H9 (cell line): ENCODE measurements at regions not wholly inside any gene's neighbourhood (a gene's known extent, or its start where the extent isn't known, plus 50 kb on each side); places are given as distances from the start of the nearest gene placed in this dataset.

Experiments
- DNase-seq: peaks from one replicate; pipeline ENCODE4 v3.0.0-alpha.2; 2017
- H2AFZ ChIP-seq: one replicate; pipeline ENCODE4 v1.6.1; 2013; ENCODE audit warnings: mild to moderate bottlenecking, low read length, control low read depth, moderate library complexity
- H2AK5ac ChIP-seq: 2 replicates; pipeline ENCODE4 v1.6.1; 2013; ENCODE audit warnings: low read length, control low read depth, mixed read lengths; ENCODE audit not compliant: insufficient read length
- H2BK120ac ChIP-seq: one replicate; pipeline ENCODE4 v1.6.1; 2013; ENCODE audit warnings: low read depth, mild to moderate bottlenecking, low read length, control low read depth, inconsistent platforms; ENCODE audit not compliant: poor library complexity, severe bottlenecking
- H2BK12ac ChIP-seq: 2 replicates; pipeline ENCODE4 v1.6.1; 2013; ENCODE audit warnings: low read length, control low read depth, mixed read lengths, low read depth; ENCODE audit not compliant: insufficient read length
- H2BK15ac ChIP-seq: 2 replicates; pipeline ENCODE4 v1.6.1; 2013; ENCODE audit warnings: low read depth, low read length, control low read depth
- H2BK20ac ChIP-seq: one replicate; pipeline ENCODE4 v1.6.1; 2013; ENCODE audit warnings: low read depth, mild to moderate bottlenecking, low read length, control low read depth, inconsistent platforms; ENCODE audit not compliant: poor library complexity, severe bottlenecking
- H2BK5ac ChIP-seq: 2 replicates; pipeline ENCODE4 v1.6.1; 2013; ENCODE audit warnings: low read length, control low read depth, mixed read lengths; ENCODE audit not compliant: insufficient read length
- H3K14ac ChIP-seq: 2 replicates; pipeline ENCODE4 v1.6.1; 2013; ENCODE audit warnings: low read length, control low read depth; ENCODE audit not compliant: insufficient read depth
- H3K18ac ChIP-seq: 2 replicates; pipeline ENCODE4 v1.6.1; 2013; ENCODE audit warnings: low read depth, mild to moderate bottlenecking, mixed read lengths, low read length, control low read depth; ENCODE audit not compliant: insufficient read length
- H3K23ac ChIP-seq: 2 replicates; pipeline ENCODE4 v1.6.1; 2013; ENCODE audit warnings: low read length, control low read depth, mixed read lengths, low read depth; ENCODE audit not compliant: insufficient read length
- H3K23me2 ChIP-seq: 2 replicates; pipeline ENCODE4 v1.6.1; 2013; ENCODE audit warnings: low read depth, mild to moderate bottlenecking, mixed read lengths, low read length, control low read depth; ENCODE audit not compliant: insufficient read length, poor library complexity, severe bottlenecking
- H3K27ac ChIP-seq: 2 replicates; pipeline ENCODE4 v1.5.1; 2013; ENCODE audit warnings: low read length, control low read depth, mixed read lengths, low read depth; ENCODE audit not compliant: insufficient read length
- H3K27me3 ChIP-seq: 2 replicates; pipeline ENCODE4 v1.6.1; 2013; ENCODE audit warnings: low read length, control low read depth, inconsistent platforms; ENCODE audit not compliant: insufficient read depth
- H3K4ac ChIP-seq: 2 replicates; pipeline ENCODE4 v1.6.1; 2013; ENCODE audit warnings: low read depth, mild to moderate bottlenecking, control low read depth, inconsistent platforms, low read length, moderate library complexity
- H3K4me1 ChIP-seq: 2 replicates; pipeline ENCODE4 v1.6.1; 2013; ENCODE audit warnings: low read length, control low read depth, inconsistent platforms; ENCODE audit not compliant: insufficient read depth
- H3K4me2 ChIP-seq: 2 replicates; pipeline ENCODE4 v1.6.1; 2013; ENCODE audit warnings: low read length, control low read depth, mixed read lengths; ENCODE audit not compliant: insufficient read length, insufficient read depth
- H3K56ac ChIP-seq: 2 replicates; pipeline ENCODE4 v1.6.1; 2013; ENCODE audit warnings: low read depth, mild to moderate bottlenecking, mixed read lengths, low read length, control low read depth; ENCODE audit not compliant: insufficient read length
- H3K79me1 ChIP-seq: 2 replicates; pipeline ENCODE4 v1.6.1; 2013; ENCODE audit warnings: low read depth, mild to moderate bottlenecking, moderate library complexity, low read length, control low read depth, inconsistent platforms; ENCODE audit not compliant: insufficient read depth, poor library complexity, severe bottlenecking
- H3K79me2 ChIP-seq: 2 replicates; pipeline ENCODE4 v1.6.1; 2013; ENCODE audit warnings: low read length, control low read depth, inconsistent platforms; ENCODE audit not compliant: insufficient read depth
- H3K9ac ChIP-seq: 2 replicates; pipeline ENCODE4 v1.6.1; 2013; ENCODE audit warnings: low read length, control low read depth, mixed read lengths; ENCODE audit not compliant: insufficient read length; ENCODE audit errors: extremely low read depth
- H3K9me3 ChIP-seq: one replicate; pipeline ENCODE4 v1.6.1; 2013; ENCODE audit warnings: low read depth, low read length, inconsistent platforms; ENCODE audit not compliant: control insufficient read depth
- H3T11ph ChIP-seq: one replicate; pipeline ENCODE4 v1.6.1; 2013; ENCODE audit warnings: mild to moderate bottlenecking, low read length, control low read depth, inconsistent platforms
- H4K20me1 ChIP-seq: one replicate; pipeline ENCODE4 v1.6.1; 2013; ENCODE audit not compliant: control insufficient read depth, insufficient read length, insufficient read depth
- H4K5ac ChIP-seq: 2 replicates; pipeline ENCODE4 v1.6.1; 2013; ENCODE audit warnings: low read depth, mild to moderate bottlenecking, mixed read lengths, low read length, control low read depth; ENCODE audit not compliant: insufficient read length
- H4K8ac ChIP-seq: replicated peaks from 2 replicates; pipeline ENCODE4 v1.6.1; 2013; ENCODE audit warnings: low read length, control low read depth, mixed read lengths, low read depth; ENCODE audit not compliant: insufficient read length
- H4K91ac ChIP-seq: 2 replicates; pipeline ENCODE4 v1.6.1; 2013; ENCODE audit warnings: low read depth, mild to moderate bottlenecking, moderate library complexity, mixed read lengths, low read length, control low read depth; ENCODE audit not compliant: insufficient read length
- H3K27ac Mint-ChIP-seq, 3 experiments: 2 replicates in 2 of 3; 3 replicates in 1 of 3; pipeline ENCODE4 v1.8.0; 2020 to 2021; ENCODE audit warnings: mixed read lengths in 3 of 3, mild to moderate bottlenecking in 1 of 3, moderate library complexity in 1 of 3
- H3K27me3 Mint-ChIP-seq: 2 replicates; pipeline ENCODE4 v1.8.0; 2021; ENCODE audit warnings: low read depth, mild to moderate bottlenecking, moderate library complexity, mixed read lengths
- H3K36me3 Mint-ChIP-seq, 3 experiments: 2 replicates in 2 of 3; 3 replicates in 1 of 3; pipeline ENCODE4 v1.8.0; 2020 to 2021; ENCODE audit warnings: low read depth in 3 of 3, mixed read lengths in 3 of 3; ENCODE audit not compliant: insufficient read depth in 1 of 3
- H3K4me1 Mint-ChIP-seq, 2 experiments: 2 replicates each; pipeline ENCODE4 v1.8.0; 2020; ENCODE audit warnings: mixed read lengths in 2 of 2
- H3K4me3 Mint-ChIP-seq, 2 experiments: 2 replicates in 1 of 2; 3 replicates in 1 of 2; pipeline ENCODE4 v1.8.0; 2020 to 2021; ENCODE audit warnings: mild to moderate bottlenecking in 2 of 2, mixed read lengths in 2 of 2, moderate library complexity in 1 of 2
- H3K9me3 Mint-ChIP-seq, 2 experiments: 2 replicates in 1 of 2; 3 replicates in 1 of 2; pipeline ENCODE4 v1.8.0; 2020; ENCODE audit warnings: mild to moderate bottlenecking in 2 of 2, mixed read lengths in 2 of 2, moderate library complexity in 1 of 2
- WGBS: extraction: QIAGEN DNeasy Blood & Tissue Kit; methylation state at CpG from one replicate; pipeline ENCODE4 v1.1.7; 2013; ENCODE audit warnings: missing lambda C conversion rate, low lambda C conversion rate, mixed read lengths; ENCODE audit not compliant: insufficient read length; ENCODE audit errors: extremely low coverage; 5-methylcytosine and 5-hydroxymethylcytosine counted together
- TF ChIP-seq, protein P1 (sequence below): fragments of 200-600 bp; sonication (generic); conservative IDR thresholded peaks from 3 replicates; pipeline ENCODE4 v1.8.0; 2021; ENCODE audit warnings: antibody characterized with exemption, mild to moderate bottlenecking

DNA sequence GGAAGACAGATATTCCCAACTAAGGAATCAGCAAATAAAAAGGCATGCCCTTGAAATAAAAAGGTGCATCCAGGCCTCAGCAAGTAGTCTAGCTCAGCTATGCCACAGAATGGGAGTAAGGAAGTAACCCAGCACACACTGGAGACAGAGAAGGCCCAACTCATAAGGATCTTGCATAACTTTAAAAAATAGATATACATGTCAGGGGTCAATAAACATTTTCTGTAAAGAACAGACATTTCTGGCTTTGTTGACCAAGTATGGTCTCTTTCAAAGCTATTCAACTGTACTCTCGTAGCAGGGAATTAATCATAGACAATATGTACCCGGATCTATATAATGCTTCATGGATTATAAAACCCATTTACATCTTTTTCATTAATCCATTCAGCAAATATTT is 449.3 kb downstream of the TAFA4 start:
- no peaks in the 10 kb centered on the region for H3K23me2 ChIP-seq
- no peak overlapping the region for H2AK5ac ChIP-seq
- H3K27me3 Mint-ChIP-seq: no peaks in the 10 kb centered on the region
- H3K4me2 ChIP-seq: no peak overlapping the region
- TF ChIP-seq, protein P1, sequence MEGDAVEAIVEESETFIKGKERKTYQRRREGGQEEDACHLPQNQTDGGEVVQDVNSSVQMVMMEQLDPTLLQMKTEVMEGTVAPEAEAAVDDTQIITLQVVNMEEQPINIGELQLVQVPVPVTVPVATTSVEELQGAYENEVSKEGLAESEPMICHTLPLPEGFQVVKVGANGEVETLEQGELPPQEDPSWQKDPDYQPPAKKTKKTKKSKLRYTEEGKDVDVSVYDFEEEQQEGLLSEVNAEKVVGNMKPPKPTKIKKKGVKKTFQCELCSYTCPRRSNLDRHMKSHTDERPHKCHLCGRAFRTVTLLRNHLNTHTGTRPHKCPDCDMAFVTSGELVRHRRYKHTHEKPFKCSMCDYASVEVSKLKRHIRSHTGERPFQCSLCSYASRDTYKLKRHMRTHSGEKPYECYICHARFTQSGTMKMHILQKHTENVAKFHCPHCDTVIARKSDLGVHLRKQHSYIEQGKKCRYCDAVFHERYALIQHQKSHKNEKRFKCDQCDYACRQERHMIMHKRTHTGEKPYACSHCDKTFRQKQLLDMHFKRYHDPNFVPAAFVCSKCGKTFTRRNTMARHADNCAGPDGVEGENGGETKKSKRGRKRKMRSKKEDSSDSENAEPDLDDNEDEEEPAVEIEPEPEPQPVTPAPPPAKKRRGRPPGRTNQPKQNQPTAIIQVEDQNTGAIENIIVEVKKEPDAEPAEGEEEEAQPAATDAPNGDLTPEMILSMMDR: no peak
- H3K36me3 Mint-ChIP-seq: no peaks in the 10 kb centered on the region
- H3K9ac ChIP-seq: no peak overlapping the region
- no peak overlapping the region for H4K8ac ChIP-seq
- H2BK20ac ChIP-seq: no peak overlapping the region
- no peaks in the 10 kb centered on the region for H4K20me1 ChIP-seq
- H4K91ac ChIP-seq: no peak overlapping the region
- H3K27me3 ChIP-seq: no peaks in the 10 kb centered on the region
- no peaks in the 10 kb centered on the region for H3K79me1 ChIP-seq
- H2BK12ac ChIP-seq: no peak overlapping the region
- no peak overlapping the region for H3K18ac ChIP-seq
- no peaks in the 10 kb centered on the region for H3K9me3 ChIP-seq
- no peak overlapping the region for H4K5ac ChIP-seq
- no peak overlapping the region for H2BK15ac ChIP-seq
- H3K9me3 Mint-ChIP-seq: no peaks in the 10 kb centered on the region
- no peak overlapping the region for H3K27ac ChIP-seq
- no peak overlapping the region for H3K27ac Mint-ChIP-seq
- H3K4me1 Mint-ChIP-seq: peaks cover 2 to 18% of the 10 kb centered on the region in 2 experiments
- H3K56ac ChIP-seq: no peak overlapping the region
- DNase-seq: no peak
- no peaks in the 10 kb centered on the region for H3K79me2 ChIP-seq
- H2AFZ ChIP-seq: no peak overlapping the region
- H3K23ac ChIP-seq: no peak overlapping the region
- H3K14ac ChIP-seq: no peak overlapping the region
- no peak overlapping the region for H3K4me3 Mint-ChIP-seq
- no peak overlapping the region for H2BK120ac ChIP-seq
- no peak overlapping the region for H3K4ac ChIP-seq
- no peaks in the 10 kb centered on the region for H3K4me1 ChIP-seq
- no peak overlapping the region for H3T11ph ChIP-seq
- no peak overlapping the region for H2BK5ac ChIP-seq
- WGBS: no CpG with 5 or more reads among the region's 2 CpGs
